Activated T-cell treated with anti-CD3 and anti-CD28 coated beads, Interleukin-2, amount 50 U/mL, for 4 hours (primary cell): ENCODE measurements at regions not wholly inside any gene's neighbourhood (a gene's known extent, or its start where the extent isn't known, plus 50 kb on each side); places are given as distances from the start of the nearest gene placed in this dataset.
A peak's percentile ranks its signal among the peaks of the same experiment; 100 is the strongest.
"Not testable (repeated sequence)": the region's sequence is repeated elsewhere in the genome, so short reads cannot be mapped to it uniquely, and the experiment has no call there.

Source experiments
- ATAC-seq, 2 donors: fragments of 200-7000 bp; cut with Tn5 transposase; one replicate each; pipeline ENCODE4 v1.10.0; 2021
- DNase-seq: peaks from one replicate; pipeline ENCODE4 v3.0.0-alpha.2; 2020
- H3K27me3 Mint-ChIP-seq: one replicate; pipeline ENCODE4 v1.8.0; 2021; ENCODE audit warnings: low read depth, mixed read lengths
- H3K36me3 Mint-ChIP-seq: one replicate; pipeline ENCODE4 v1.8.0; 2022; ENCODE audit warnings: mixed read lengths; ENCODE audit not compliant: insufficient read depth
- H3K4me1 Mint-ChIP-seq: one replicate; pipeline ENCODE4 v1.8.0; 2021; ENCODE audit warnings: low read depth, mixed read lengths
- H3K4me3 Mint-ChIP-seq: one replicate; pipeline ENCODE4 v1.8.0; 2021; ENCODE audit warnings: mild to moderate bottlenecking, moderate library complexity, mixed read lengths
- H3K9me3 Mint-ChIP-seq: one replicate; pipeline ENCODE4 v1.8.0; 2021; ENCODE audit warnings: mixed read lengths

DNA sequence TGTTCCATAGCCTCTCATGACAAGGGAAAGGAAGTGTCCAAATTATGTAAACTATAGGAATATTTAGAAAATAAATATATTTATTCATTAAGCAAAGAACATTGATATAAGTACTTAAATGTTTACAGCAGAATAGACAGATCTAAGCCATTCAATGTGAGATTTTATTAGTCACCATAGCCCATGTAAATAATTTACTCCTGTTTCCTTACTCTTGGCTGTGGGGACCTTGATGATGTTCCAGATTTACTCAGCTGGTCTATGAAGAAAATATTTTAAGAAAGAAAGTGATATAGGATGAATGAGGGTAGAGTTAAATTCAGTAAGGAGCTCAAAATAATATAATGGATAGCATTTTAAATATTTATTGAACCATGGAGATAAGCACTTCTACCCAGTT is 442.6 kb upstream of the KLF6 start:
- DNase-seq, result no peak
- Mint-ChIP-seq H3K4me1 (peaks cover 2% of the 10 kb centered on the region), H3K9me3 (no peaks in the 10 kb centered on the region), H3K27me3 (no peaks in the 10 kb centered on the region), H3K36me3 (no peaks in the 10 kb centered on the region), H3K4me3 (no peak overlapping the region)
- no peak for ATAC-seq

DNA sequence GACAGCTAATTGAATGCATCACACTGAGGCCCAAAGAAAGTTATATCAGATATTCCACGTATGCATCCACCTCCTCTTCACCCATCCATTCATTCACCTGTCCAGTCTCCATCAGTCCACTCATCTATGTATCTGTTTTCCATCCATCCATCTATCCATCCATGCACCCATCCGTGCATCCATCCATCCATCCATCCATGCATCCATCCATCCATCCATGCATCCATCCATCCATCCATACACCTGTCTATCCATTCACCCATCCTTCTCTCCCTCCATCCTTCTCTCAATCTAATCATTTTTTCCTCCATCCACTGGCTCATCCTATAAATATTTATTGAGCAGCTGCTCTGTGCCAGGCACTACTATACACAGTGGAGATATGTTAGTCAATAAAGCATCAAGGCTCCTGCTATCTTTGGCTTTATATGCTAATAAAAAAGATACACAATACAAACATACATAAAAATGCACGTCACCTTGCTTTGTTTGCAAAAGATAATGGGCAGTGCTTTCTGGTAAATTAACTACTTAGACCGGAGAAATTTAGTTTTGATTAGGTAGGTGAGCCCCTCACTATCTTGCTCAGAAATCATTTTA is 442.0 kb upstream of the KLF6 start:
- ATAC-seq, result no peak
- Mint-ChIP-seq H3K9me3 (no peaks in the 10 kb centered on the region), H3K27me3 (no peaks in the 10 kb centered on the region), H3K36me3 (no peaks in the 10 kb centered on the region), H3K4me1 (no peaks in the 10 kb centered on the region), H3K4me3 (no peak overlapping the region)
- no peak for DNase-seq

DNA sequence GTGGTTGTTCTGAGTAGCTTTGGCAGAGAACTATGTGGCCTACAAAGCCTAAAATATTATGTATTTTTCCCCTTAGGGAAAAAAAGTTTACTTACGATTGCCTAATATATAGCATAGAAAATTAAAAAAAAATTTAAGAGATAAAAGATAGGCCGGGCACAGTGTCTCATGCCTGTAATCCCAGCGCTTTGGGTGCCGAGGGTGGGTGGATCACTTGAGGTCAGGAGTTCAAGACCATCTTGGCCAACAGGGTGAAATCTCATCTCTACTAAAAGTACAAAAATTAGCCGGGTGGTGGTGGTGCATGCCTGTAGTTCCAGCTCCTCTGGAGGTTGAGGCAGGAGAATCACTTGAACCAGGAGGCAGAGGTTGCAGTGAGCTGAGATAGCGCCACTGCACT is 439.2 kb upstream of the KLF6 start:
- DNase-seq, result no peak
- Mint-ChIP-seq H3K4me1 (peaks cover 9% of the 10 kb centered on the region), H3K9me3 (no peaks in the 10 kb centered on the region), H3K4me3 (no peak overlapping the region), H3K27me3 (no peaks in the 10 kb centered on the region), H3K36me3 (no peaks in the 10 kb centered on the region)
- ATAC-seq, result no peak

DNA sequence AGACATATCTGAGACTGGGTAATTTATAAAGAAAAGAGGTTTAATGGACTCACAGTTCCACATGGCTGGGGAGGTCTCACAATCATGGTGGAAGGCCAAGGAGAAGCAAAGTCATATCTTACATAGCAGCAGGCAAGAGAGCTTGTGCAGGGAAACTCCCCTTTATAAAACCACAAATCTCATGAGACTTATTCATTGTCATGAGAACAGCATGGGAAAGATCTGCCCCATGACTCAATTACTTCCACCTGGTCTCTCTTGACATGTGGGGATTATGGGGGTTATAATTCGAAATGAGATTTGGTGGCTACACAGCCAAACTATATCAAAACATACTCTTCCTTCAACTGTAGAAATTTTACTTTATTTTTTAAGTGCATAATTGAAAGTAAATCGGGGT is 436.3 kb upstream of the KLF6 start:
- not testable (repeated sequence) for H3K27me3 Mint-ChIP-seq, H3K36me3 Mint-ChIP-seq, DNase-seq, H3K9me3 Mint-ChIP-seq, H3K4me3 Mint-ChIP-seq
- ATAC-seq, result peak; percentile 91 to 92
- H3K4me1 Mint-ChIP-seq, result peaks cover 12% of the 10 kb centered on the region

DNA sequence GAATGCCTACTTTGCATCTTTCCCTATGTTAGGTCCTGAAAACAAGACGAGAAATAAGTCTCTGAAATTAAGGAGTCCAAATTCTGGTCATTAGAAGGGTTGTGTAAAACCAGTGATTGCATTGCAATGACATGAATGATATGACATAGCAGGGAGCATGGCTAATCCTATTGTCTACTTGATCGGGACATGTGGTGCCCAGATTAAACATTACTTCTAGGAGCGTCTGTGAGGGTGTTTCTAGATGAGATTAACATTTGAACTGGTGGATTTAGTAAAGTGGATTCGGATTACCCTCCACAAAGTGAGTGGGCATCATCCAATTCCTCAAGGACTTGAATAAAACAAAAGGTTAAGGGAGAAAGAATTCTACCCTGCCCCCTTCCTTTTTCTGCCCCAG is 434.9 kb upstream of the KLF6 start:
- DNase-seq, result no peak
- Mint-ChIP-seq H3K36me3 (no peaks in the 10 kb centered on the region), H3K4me1 (peaks cover 15% of the 10 kb centered on the region), H3K9me3 (no peaks in the 10 kb centered on the region), H3K27me3 (no peaks in the 10 kb centered on the region), H3K4me3 (no peak overlapping the region)
- ATAC-seq, result no peak

DNA sequence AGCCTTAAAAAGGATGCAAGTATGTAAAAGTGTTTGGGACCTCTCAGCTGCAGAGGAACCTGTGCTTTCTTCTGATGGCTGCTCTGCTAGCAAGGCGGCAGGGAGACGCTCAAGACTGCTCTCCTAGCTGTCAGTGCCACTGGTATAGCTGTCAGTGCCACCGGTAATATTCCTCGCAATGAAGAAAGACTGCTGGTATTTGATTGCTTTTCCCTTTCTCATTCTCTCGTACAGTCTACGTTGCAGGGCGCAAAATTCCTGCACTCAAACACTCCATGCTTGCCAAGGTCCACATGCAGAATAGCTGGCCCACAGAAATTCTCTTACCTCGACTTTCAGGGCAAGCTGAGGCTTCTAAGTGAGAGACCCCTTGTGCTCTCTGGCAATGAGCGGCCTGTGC is 432.6 kb upstream of the KLF6 start:
- H3K4me1 Mint-ChIP-seq, result peaks cover 15% of the 10 kb centered on the region
- no peak for ATAC-seq
- no peaks in the 10 kb centered on the region for H3K36me3 Mint-ChIP-seq
- no peaks in the 10 kb centered on the region for H3K9me3 Mint-ChIP-seq
- H3K4me3 Mint-ChIP-seq, result no peak overlapping the region
- H3K27me3 Mint-ChIP-seq, result no peaks in the 10 kb centered on the region
- DNase-seq, result no peak

DNA sequence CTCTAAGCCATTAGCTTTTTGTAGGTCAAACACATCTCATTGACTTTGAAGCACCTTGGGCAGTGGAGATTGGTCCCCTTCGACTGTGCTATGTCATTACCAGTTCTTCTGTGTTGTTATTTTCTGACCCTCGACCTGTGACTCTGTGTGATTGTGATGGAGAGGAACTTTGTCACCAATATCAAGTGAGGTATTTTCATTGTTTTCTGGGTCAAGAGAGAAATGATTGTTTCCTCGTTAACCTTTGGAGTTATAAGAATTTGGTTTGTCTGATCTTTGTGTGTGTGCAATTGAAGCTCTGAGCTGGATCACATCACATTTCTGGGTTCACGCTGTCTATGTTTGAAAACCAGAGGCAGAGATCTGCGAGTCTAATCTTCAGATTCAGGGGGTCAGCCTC is 432.2 kb upstream of the KLF6 start:
- ATAC-seq (no peak), DNase-seq (no peak)
- Mint-ChIP-seq H3K4me3 (no peak overlapping the region), H3K9me3 (no peaks in the 10 kb centered on the region), H3K36me3 (no peaks in the 10 kb centered on the region), H3K4me1 (peaks cover 15% of the 10 kb centered on the region), H3K27me3 (no peaks in the 10 kb centered on the region)

DNA sequence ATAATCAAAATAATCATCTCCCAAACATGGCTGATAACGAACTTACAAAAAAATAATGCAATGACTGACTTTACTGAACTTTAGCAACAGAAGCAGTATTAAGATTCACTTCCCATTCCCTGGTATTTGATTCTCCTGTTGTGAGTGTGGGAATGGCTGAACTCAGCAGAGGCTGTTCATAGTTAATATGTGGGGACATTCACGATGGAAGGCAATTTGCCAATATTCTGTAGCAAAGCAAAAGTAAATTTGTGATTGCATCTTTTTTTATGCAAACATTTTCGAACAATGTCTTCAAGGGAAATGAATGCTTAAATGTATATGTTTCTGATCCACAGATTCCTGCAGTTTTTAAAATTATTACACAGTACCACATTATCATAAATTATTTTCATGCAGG is 431.7 kb upstream of the KLF6 start:
- DNase-seq (no peak), ATAC-seq (no peak)
- Mint-ChIP-seq H3K9me3 (no peaks in the 10 kb centered on the region), H3K4me1 (peaks cover 15% of the 10 kb centered on the region), H3K4me3 (no peak overlapping the region), H3K36me3 (no peaks in the 10 kb centered on the region), H3K27me3 (no peaks in the 10 kb centered on the region)

DNA sequence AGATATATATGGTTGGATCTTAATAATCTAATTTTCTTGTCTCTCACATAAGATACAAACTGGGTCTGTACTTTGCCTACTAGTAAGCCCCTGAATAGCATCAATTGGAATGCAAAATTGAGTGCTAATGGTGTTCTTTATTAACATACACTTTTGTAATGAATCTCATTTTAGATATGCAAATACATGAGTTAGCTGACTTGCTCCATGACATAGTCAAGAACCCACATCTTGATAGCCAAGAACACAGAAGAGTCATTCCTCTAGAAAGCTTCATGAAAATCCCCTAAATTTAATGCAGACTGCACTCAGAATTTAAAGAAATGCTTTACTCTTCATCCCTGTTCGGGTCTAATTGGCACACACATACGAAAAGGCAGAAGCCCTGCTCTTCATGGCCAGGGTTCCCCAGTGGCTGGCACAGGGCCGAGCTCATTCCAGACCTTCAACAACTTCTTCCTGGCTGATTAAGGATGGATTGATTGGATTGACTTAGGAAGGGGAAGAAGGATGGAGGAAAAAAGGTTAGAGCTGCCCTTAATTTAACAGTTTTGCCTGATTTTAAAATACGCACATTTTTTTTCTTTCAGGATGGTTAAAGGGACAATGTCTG is 431.1 kb upstream of the KLF6 start:
- H3K4me3 Mint-ChIP-seq, result no peak overlapping the region
- H3K9me3 Mint-ChIP-seq, result no peaks in the 10 kb centered on the region
- H3K36me3 Mint-ChIP-seq, result no peaks in the 10 kb centered on the region
- ATAC-seq (peak; percentile 32 to 57), DNase-seq (no peak)
- H3K4me1 Mint-ChIP-seq, result peaks cover 10% of the 10 kb centered on the region
- H3K27me3 Mint-ChIP-seq, result no peaks in the 10 kb centered on the region

DNA sequence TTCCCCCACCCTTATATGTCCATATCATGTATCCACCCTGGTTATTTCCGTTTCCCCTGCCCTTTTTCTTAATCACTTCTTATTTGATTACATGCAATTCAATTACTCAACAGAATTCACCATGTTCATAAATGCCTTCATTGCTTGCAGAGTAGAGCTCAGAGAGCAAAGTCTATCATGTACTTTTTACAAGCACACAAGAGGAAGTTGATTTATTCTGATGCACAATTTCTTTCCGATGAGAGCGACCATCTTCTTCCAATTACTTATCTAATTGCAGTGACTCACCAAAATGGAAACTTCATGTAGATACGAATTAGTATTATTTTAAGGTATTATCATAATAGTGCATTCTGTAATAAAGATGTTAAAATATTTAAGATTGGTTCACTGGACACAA is 430.5 kb upstream of the KLF6 start:
- H3K36me3 Mint-ChIP-seq, result no peaks in the 10 kb centered on the region

DNA sequence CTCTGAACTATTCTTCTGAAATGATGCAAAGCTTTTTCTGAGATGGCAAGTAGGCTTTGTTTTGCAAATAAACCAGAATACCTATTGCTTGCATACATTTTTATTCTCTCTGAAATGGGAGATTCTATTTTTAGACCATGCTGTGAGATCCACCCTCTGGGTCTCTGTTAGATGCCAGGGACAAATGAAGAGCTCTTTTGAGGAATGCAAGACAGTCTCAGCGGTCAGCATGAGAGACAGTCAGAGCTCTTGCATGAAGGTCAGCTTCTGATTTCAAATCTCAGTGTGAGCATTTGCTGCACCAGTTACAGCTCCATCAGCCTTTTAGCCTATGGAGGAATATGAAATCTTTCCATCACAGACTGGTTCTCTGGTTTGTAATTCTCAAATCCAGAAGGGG is 429.9 kb upstream of the KLF6 start:
- DNase-seq (no peak), ATAC-seq (no peak)
- no peaks in the 10 kb centered on the region for H3K27me3 Mint-ChIP-seq
- H3K36me3 Mint-ChIP-seq, result no peaks in the 10 kb centered on the region
- H3K4me1 Mint-ChIP-seq, result peaks cover 7% of the 10 kb centered on the region
- H3K9me3 Mint-ChIP-seq, result no peaks in the 10 kb centered on the region
- H3K4me3 Mint-ChIP-seq, result no peak overlapping the region

More for the DNA sequence above, 430.5 kb upstream of the KLF6 start:
- Mint-ChIP-seq H3K4me3 (no peak overlapping the region), H3K9me3 (no peaks in the 10 kb centered on the region), H3K27me3 (no peaks in the 10 kb centered on the region), H3K4me1 (peaks cover 7% of the 10 kb centered on the region)
- no peak for DNase-seq
- ATAC-seq, result no peak

DNA sequence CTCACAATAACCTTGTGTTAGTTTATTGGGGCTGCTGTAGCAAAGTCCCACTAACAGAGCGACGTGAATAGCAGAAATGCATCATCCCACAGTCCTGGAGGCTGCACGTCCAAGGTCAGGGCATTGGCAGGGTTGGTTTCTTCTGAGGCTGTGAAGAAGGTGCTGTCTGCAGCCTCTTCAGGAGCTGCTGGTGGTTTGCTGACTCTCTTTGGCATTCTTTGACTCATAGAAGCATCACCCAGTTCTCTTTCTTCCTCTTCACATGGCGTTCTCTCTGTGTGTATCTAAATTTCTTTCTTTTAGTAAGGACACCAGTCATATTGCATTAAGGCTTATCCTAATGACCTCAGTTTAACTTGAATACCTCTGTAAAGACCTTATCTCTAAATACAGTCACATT is 428.4 kb upstream of the KLF6 start:
- H3K36me3 Mint-ChIP-seq, result no peaks in the 10 kb centered on the region
- no peaks in the 10 kb centered on the region for H3K9me3 Mint-ChIP-seq

DNA sequence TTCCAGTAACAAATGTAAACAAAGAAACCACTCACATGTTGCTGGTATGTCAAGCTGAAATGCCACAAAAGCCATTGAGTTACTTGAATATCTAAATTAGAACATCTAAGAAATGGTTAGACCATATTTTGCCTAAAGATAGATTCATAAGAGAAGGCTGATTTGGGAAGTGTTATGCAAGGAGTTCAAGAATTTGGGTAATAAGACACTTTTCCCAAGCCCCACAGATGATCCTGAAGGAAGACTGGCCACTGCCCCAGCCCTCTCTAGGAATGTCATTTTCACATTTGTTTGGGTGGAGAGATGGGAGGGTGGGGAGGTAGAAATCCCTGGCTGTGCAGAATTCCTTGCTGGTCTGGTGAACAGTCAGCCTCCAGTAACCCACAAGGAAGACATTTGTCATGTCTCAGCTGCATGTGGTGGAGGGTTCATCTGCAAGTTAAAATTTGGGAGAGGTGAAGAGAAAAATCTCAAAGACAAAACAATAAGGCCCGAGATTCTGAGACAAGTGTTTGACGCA is 427.2 kb upstream of the KLF6 start:
- peaks cover 3% of the 10 kb centered on the region for H3K27me3 Mint-ChIP-seq
- no peak overlapping the region for H3K4me3 Mint-ChIP-seq
- DNase-seq, result no peak
- ATAC-seq, result no peak
- H3K36me3 Mint-ChIP-seq, result no peaks in the 10 kb centered on the region
- no peaks in the 10 kb centered on the region for H3K9me3 Mint-ChIP-seq
- H3K4me1 Mint-ChIP-seq, result peaks cover 7% of the 10 kb centered on the region

More for the DNA sequence above, 428.4 kb upstream of the KLF6 start:
- DNase-seq (no peak), ATAC-seq (no peak)
- Mint-ChIP-seq H3K4me3 (no peak overlapping the region), H3K4me1 (peaks cover 7% of the 10 kb centered on the region), H3K27me3 (no peaks in the 10 kb centered on the region)

DNA sequence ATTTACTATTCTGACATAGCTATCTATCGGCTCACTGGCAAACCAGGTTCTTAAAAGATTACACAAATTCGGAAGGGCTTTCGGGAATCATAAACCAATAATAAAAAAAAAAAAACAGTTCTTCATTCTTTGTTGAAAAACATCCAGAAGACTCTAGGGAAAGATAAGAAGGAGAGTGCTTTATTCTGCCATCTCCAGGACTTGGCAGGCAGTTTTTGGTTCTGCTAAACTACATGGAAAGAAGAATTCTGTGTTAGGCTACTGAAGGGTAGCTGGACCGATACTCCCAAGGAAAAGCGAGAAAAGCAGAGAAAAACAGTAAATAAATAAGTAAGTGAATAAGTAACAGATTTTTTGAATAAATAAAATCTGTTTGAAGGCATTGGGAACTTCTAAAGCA is 423.5 kb upstream of the KLF6 start:
- Mint-ChIP-seq H3K4me3 (no peak overlapping the region), H3K4me1 (no peaks in the 10 kb centered on the region), H3K9me3 (no peaks in the 10 kb centered on the region), H3K36me3 (no peaks in the 10 kb centered on the region), H3K27me3 (peaks cover 3% of the 10 kb centered on the region)
- ATAC-seq (no peak), DNase-seq (no peak)

DNA sequence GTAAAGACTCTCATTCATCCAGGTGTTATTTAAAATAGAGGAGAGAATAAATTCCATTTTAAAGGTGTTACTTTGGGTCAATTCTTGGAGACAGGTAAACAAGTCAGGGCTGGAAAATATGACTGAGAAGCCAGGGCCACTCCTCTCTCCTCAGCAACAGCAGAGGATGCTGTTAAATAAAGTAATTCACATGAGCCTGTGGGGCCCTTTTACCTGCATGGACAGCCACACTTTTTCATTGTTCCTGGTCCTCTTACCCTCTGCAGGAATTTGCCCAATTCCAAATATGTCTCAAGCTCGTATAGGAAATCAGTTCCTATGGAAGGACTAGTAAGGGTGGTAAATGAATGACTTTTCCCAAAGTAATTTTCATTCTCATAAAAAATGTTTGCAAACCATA is 420.1 kb upstream of the KLF6 start:
- Mint-ChIP-seq H3K27me3 (peaks cover 3% of the 10 kb centered on the region), H3K9me3 (no peaks in the 10 kb centered on the region), H3K36me3 (no peaks in the 10 kb centered on the region), H3K4me3 (no peak overlapping the region), H3K4me1 (no peaks in the 10 kb centered on the region)
- ATAC-seq (no peak), DNase-seq (no peak)
